ENCODE measurements at regions not wholly inside any gene's neighbourhood (a gene's known extent, or its start where the extent isn't known, plus 50 kb on each side); places are given as distances from the start of the nearest gene placed in this dataset.

DNA sequence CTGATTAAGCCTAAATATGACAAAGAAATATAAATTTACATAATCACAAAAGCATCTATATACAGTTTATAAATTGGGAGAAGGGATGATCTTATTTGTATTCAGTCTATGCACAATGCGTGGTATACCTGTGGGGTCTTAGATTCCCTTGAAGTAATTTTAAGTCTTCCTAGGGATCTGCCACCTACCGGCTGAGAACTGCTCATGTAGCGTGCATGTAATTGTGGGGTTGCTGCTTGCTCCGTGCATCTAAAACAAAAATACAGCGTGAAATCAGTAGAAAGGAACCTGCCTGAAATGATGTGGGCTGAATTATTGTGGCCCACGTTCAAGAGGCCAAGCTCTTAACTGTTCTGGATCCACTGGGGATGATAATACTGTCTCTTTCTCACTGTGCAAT is 187.3 kb downstream of the MBOAT1 start:
- DNase-seq = peak; percentile 46

DNA sequence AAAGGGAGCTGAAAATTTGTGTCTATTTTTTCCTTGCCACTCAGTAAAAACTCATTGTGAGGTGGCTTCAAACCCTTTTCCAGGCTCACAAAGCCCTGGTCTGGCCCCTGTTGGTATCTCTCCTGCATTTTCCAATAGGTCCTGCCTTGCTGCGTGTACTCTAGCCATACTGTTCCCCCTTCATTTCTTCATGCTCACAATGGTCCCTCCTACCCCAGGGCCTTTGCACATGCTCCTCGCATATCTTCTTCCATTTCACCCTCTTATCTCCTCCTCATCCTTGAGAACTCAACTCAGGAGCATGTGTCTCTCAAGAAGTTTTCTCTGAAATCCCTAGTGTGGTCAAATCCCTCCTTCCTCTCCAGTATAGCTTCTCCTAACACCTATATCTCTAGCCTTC is 186.6 kb downstream of the MBOAT1 start:
- no peak for DNase-seq

DNA sequence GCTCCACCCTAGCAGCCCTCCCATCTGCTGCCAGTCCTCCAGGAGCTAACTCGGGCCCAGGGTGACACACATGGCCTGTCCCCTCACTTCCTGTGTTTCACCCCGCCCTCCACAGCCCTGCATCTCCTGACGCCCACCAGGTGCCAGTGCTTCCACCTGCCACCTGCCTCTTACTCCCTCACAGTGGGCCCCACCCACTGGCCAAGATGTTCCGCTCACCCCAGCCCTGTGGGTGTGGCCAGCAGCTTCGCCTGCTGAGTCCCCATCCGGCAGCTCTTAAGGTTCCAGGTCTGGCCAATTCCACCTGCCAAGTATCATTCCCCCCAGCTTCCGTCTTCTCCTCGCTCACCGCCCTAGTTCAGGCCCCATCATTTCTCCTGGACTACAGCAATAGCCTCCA is 184.1 kb downstream of the MBOAT1 start:
- peak; percentile 93 for DNase-seq

DNA sequence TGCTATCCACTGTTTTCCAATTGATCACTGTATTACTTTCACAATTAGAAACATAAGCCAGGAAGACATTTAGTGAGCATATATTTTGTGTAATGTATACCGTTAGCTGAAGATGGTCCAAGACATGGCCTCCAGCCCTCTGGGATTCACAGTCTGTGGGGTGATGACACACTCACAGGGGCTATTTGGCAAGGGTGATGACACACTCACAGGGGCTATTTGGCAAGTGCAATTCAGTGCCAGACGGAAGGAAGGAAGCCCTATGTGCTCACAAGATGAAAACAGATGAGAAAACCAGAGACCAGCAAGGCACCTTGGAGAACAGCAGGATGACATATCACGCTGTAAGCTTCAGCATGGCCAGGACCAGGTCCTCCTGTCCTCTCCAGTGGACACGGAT is 183.7 kb downstream of the MBOAT1 start:
- peak; percentile 17 for DNase-seq

DNA sequence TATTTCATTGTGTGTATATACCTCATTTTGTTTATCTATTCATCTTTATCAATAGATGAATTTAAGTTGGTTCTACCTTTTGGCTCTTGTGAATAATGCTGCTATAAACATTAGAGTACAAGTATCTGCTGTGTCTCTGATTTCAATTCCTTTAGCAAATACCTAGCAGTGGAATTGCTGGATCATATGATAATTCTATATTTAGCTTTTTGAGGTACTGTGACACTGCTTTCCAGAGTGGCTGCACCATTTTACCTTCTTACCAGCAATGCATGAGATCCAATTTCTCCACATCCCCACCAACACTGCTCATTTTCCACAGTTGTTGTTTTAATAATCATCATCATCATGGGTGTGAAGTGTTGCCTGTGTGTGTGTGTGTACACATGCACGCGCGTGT is 182.3 kb downstream of the MBOAT1 start:
- DNase-seq = no peak

DNA sequence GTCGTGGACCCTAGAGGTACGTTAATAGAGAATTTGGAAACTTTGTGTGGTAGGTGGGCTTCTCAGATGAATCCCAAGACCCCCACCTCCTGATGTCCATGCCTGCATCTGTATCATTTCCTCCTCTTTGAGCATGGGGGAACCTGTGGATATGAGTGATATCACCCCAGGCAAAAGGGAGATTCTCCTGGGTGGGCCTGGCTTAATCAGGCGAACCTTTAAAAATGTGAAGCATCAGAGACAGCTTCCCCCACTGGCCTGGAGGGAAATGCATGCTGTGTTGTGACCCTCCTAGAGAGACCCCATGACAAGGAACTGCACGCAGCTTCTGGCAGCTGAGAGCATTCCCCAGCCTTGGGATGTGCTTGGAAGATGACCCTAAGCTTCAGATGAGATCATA is 180.9 kb downstream of the MBOAT1 start:
- DNase-seq = no peak

DNA sequence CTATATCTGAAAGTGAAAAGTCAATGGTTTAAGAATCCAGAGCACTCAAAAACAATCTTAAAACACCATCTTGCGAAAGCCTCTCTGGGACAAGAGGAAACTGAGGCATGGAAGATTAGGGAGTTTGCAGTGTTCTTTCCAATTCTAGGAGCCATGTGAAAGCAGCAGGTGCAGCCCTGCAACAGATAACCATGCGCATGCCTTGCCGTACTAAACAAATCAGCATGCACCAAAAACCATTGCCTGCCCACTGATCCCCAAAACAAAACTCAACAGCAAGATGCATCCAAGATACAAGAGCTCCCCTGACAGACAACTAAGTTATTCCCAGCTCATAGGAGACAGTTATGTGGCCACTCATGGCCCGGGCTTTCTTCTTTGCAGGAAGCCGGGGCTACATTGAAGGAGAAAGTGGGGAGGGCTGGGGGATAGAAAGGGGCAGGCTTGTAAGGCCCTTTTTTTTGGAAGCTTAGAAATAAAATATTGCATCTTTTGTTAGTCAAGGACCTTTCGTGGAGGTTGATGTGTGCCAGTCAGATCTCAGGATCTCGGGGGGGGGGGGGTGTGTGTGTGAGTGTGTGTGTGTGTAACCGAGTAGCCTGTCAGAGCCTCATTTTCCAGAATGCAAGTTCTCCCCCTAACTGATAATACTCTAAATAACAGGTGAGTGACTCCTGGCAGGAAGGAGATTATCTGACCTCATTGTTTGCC is 178.4 kb downstream of the MBOAT1 start:
- DNase-seq = peak; percentile 38

DNA sequence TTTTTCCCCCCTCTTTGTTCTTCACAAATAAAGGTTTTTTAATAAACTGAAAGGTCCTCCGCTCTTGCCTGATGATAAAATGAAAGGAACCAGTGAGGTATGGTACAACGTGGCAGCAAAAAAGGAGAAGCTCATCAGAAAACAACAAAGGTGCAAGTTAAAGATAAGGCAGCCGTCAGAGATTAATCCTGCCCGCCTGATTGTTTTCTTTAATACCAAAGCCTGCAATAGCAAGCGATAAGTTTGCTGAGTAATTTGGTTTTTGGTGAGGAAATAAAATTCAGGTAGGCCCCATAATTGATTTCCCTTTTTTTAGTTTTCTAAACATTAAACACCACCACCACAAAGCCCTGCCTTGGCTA is 177.9 kb downstream of the MBOAT1 start:
- no peak for DNase-seq

DNA sequence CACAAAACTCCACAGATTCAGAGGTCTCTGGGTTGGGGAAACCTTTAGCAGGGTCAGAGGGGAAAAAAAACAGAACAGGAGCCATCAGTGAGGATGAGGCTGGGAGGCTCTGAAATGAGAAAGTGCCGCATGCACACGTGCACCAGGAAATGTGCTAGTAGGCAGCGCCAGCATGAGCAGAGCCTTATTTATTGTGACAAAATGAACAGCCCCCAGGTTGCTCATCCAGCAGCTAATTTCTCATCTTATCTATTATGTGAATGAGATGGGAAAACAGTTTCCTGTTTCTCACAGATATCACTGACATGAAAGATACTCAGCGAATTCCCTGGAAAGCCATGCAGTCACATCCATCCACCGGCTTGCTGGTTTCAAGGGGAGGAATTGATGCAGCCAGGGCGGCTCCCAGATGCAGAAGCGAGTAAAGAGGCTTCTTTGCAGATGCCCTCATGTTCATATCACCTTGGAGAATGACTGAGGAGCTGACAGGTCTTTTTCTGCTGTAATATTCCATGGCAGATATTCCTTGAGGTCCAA is 176.1 kb downstream of the MBOAT1 start:
- no peak for DNase-seq

DNA sequence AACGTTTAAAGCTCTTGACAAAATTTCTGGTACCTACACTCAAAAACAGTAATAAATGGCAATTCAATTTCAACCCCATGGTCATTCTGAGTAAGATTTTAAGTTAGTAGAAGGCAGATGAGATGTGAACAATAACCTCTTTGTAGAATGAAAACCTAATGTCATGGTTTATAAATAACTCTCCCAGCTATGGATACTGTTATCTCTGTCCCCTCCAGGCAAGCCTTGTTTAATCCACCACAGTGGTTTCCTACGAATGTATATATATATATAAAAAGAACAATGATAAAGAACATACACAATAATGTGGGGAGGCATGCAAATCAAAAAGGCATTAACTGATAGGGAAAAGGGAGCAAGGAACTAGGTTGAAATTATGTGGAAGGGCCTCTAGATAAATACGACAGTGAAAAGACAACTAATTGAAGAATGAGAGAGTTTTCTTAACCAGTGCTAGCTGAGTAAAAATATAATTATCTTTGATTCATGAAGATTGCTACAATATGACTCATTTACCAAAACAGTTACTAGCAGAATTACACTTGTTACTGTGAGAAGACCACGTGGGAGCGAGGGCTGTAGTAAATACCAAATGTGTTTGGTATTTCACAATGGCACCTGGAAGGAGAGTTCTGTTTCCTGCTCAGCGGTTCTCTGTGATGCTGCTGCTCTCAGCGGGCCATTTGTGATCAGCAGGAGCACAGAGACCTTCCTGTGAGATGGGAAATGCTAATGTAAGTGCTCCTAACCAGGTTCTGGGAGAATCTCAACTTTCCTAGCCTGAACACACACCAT is 173.7 kb downstream of the MBOAT1 start:
- no peak for DNase-seq

DNA sequence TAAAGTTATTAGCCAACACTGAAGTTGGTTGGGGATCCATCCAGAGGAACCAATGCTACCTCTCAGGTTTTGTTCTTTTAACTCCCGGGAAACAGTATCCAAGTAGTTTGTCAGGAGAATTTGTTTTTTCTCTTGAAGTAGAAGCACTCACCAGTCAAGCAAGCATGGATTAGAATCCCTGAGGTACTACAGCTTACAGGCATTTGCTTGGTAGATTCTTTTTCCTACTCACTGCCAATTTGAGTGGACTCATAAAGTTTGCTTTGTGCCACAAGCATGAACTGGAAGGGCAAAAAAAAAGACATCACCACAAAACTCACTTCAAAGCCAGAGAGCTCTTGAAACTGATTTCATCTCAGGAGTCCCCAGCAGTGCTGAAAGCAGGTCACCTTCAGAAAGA is 167.4 kb downstream of the MBOAT1 start:
- no peak for DNase-seq

Data from NCI-H69 (cell line).